ENCODE measurements at regions not wholly inside any gene's neighbourhood (a gene's known extent, or its start where the extent isn't known, plus 50 kb on each side); places are given as distances from the start of the nearest gene placed in this dataset.

DNA sequence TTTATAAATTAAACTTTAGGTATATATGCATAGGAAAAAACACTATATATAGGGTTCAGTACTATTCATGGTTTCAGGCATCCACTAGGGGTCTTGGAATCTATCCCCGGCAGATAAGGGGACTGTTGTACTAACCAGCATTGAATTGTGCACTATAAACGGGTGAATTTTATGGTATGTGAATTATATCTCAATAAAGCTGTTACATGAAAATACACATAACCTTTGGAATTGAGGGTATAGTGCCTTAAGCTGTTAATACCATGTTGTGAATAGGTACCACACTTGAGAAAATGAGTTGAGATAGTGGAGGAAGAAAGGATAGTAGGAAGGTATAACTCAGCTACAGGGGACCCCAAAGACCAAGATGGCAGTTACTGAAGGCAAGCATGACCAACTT is 167.3 kb downstream of the HAUS1 start:
- no peak for ATAC-seq (ENCODE audit: low read depth)
- no peak overlapping the region for H3K4me2 ChIP-seq (replicated peaks; ENCODE audit: low read depth, low read length, poor library complexity, severe bottlenecking)
- ChIA-PET CTCF (interaction anchor here (2.1 kb wide), 1 partner anchor 9 kb away, joined by 9 read pairs; no protein-coding TSS in a partner anchor), POLR2A (no interaction called here)
- H3K27me3 ChIP-seq (replicated peaks in 1 of 4; ENCODE audit: control extremely low read depth in 1 of 4, control insufficient read depth in 3 of 4, insufficient read depth in 4 of 4, low read length in 3 of 4) = no peaks in the 10 kb centered on the region
- Mint-ChIP-seq H3K9me3 (ENCODE audit: insufficient read depth) (no peaks in the 10 kb centered on the region), H3K4me1 (no peaks in the 10 kb centered on the region), H3K27me3 (no peaks in the 10 kb centered on the region), H3K27ac (no peak overlapping the region), H3K4me3 (no peak overlapping the region)
- no CpG with 5 or more reads among the region's 2 CpGs for WGBS (ENCODE audit: insufficient coverage)
- H3K4me3 ChIP-seq (ENCODE audit: control extremely low read depth in 1 of 5, extremely low read depth in 1 of 5, insufficient read depth in 1 of 5, low read depth in 2 of 5, low read length in 4 of 5) = no peak overlapping the region
- no peak for TF ChIP-seq EZH2 (IDR thresholded peaks at IDR 0.05; ENCODE audit: borderline replicate concordance, insufficient read depth, low read depth, low read length, poor library complexity, severe bottlenecking)
- TF ChIP-seq, protein P1, sequence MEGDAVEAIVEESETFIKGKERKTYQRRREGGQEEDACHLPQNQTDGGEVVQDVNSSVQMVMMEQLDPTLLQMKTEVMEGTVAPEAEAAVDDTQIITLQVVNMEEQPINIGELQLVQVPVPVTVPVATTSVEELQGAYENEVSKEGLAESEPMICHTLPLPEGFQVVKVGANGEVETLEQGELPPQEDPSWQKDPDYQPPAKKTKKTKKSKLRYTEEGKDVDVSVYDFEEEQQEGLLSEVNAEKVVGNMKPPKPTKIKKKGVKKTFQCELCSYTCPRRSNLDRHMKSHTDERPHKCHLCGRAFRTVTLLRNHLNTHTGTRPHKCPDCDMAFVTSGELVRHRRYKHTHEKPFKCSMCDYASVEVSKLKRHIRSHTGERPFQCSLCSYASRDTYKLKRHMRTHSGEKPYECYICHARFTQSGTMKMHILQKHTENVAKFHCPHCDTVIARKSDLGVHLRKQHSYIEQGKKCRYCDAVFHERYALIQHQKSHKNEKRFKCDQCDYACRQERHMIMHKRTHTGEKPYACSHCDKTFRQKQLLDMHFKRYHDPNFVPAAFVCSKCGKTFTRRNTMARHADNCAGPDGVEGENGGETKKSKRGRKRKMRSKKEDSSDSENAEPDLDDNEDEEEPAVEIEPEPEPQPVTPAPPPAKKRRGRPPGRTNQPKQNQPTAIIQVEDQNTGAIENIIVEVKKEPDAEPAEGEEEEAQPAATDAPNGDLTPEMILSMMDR (IDR thresholded peaks at IDR 0.05) = no peak
- H2AFZ ChIP-seq (ENCODE audit: insufficient read depth, low read depth, low read length, poor library complexity, severe bottlenecking) = no peak overlapping the region
- no peaks in the 10 kb centered on the region for H3K4me1 ChIP-seq (ENCODE audit: control insufficient read depth in 2 of 2, insufficient read depth in 2 of 2, low read length in 2 of 2)
- no peaks in the 10 kb centered on the region for H3K79me2 ChIP-seq (ENCODE audit: control insufficient read depth, insufficient read depth, low read length)
- H3K27ac ChIP-seq (ENCODE audit: low read length in 2 of 2) = no peak overlapping the region
- intact Hi-C loops (cut with micrococcal nuclease) = no loop called here
- H3K9ac ChIP-seq (ENCODE audit: low read length) = no peak overlapping the region
- DNase-seq = no peak
- no peaks in the 10 kb centered on the region for H3K9me3 ChIP-seq (ENCODE audit: control extremely low read depth in 1 of 3, control insufficient read depth in 2 of 3, insufficient read depth in 1 of 3, low read length in 2 of 3)
- no peaks in the 10 kb centered on the region for H4K20me1 ChIP-seq (ENCODE audit: control insufficient read depth, insufficient read depth, low read length, poor library complexity, severe bottlenecking)
- peaks cover 3 to 9% of the 10 kb centered on the region in 2 experiments for H3K36me3 ChIP-seq (replicated peaks in 1 of 2; ENCODE audit: control extremely low read depth in 1 of 2, control insufficient read depth in 1 of 2, extremely low read depth in 1 of 2, insufficient read depth in 2 of 2, low read length in 1 of 2)

DNA sequence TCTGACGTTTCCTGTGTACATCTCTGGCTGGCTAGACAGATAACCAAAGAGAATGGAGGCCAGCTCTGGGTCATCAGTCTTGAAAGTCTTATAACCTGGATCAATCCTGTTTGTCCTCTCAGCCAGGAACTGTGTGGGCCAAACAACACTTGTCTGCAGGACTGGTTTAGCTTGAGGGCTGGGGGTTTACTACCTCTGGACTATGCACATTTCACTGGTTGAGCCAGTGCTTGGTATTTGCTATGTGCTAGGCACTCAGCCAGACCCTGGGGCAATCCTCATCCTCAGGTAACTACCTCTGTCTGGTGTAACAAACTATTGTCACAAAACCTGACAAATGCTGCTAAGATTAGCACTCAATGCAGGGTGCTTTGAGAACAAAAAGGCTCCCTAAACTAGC is 169.7 kb downstream of the HAUS1 start:
- ATAC-seq (ENCODE audit: low read depth) (no peak), DNase-seq (no peak)
- TF ChIP-seq EZH2 (IDR thresholded peaks at IDR 0.05; ENCODE audit: borderline replicate concordance, insufficient read depth, low read depth, low read length, poor library complexity, severe bottlenecking) = no peak
- TF ChIP-seq, protein P1 (IDR thresholded peaks at IDR 0.05) = no peak
- WGBS (ENCODE audit: insufficient coverage) = 87% methylated on average over 1 of the region's 1 CpG
- Histone ChIP-seq H3K4me1 (ENCODE audit: control insufficient read depth in 2 of 2, insufficient read depth in 2 of 2, low read length in 2 of 2) (no peaks in the 10 kb centered on the region), H3K4me2 (replicated peaks; ENCODE audit: low read depth, low read length, poor library complexity, severe bottlenecking) (no peak overlapping the region), H3K9me3 (ENCODE audit: control extremely low read depth in 1 of 3, control insufficient read depth in 2 of 3, insufficient read depth in 1 of 3, low read length in 2 of 3) (no peaks in the 10 kb centered on the region), H3K9ac (ENCODE audit: low read length) (no peak overlapping the region), H3K27me3 (replicated peaks in 1 of 4; ENCODE audit: control extremely low read depth in 1 of 4, control insufficient read depth in 3 of 4, insufficient read depth in 4 of 4, low read length in 3 of 4) (no peaks in the 10 kb centered on the region), H3K79me2 (ENCODE audit: control insufficient read depth, insufficient read depth, low read length) (no peaks in the 10 kb centered on the region), H3K36me3 (replicated peaks in 1 of 2; ENCODE audit: control extremely low read depth in 1 of 2, control insufficient read depth in 1 of 2, extremely low read depth in 1 of 2, insufficient read depth in 2 of 2, low read length in 1 of 2) (peaks cover 0 to 2% of the 10 kb centered on the region in 2 experiments), H2AFZ (ENCODE audit: insufficient read depth, low read depth, low read length, poor library complexity, severe bottlenecking) (no peak overlapping the region), H3K4me3 (ENCODE audit: control extremely low read depth in 1 of 5, extremely low read depth in 1 of 5, insufficient read depth in 1 of 5, low read depth in 2 of 5, low read length in 4 of 5) (no peak overlapping the region), H3K27ac (ENCODE audit: low read length in 2 of 2) (no peak overlapping the region), H4K20me1 (ENCODE audit: control insufficient read depth, insufficient read depth, low read length, poor library complexity, severe bottlenecking) (no peaks in the 10 kb centered on the region)
- Mint-ChIP-seq H3K4me3 (no peak overlapping the region), H3K4me1 (peaks cover 2% of the 10 kb centered on the region), H3K9me3 (ENCODE audit: insufficient read depth) (no peaks in the 10 kb centered on the region), H3K27me3 (no peaks in the 10 kb centered on the region), H3K27ac (no peak overlapping the region)
- POLR2A ChIA-PET = no interaction called here
- CTCF ChIA-PET = no interaction called here
- intact Hi-C loops (cut with micrococcal nuclease) = no loop called here

Data from B cell (primary cell).